ENCODE measurements at regions not wholly inside any gene's neighbourhood (a gene's known extent, or its start where the extent isn't known, plus 50 kb on each side); places are given as distances from the start of the nearest gene placed in this dataset.

DNA sequence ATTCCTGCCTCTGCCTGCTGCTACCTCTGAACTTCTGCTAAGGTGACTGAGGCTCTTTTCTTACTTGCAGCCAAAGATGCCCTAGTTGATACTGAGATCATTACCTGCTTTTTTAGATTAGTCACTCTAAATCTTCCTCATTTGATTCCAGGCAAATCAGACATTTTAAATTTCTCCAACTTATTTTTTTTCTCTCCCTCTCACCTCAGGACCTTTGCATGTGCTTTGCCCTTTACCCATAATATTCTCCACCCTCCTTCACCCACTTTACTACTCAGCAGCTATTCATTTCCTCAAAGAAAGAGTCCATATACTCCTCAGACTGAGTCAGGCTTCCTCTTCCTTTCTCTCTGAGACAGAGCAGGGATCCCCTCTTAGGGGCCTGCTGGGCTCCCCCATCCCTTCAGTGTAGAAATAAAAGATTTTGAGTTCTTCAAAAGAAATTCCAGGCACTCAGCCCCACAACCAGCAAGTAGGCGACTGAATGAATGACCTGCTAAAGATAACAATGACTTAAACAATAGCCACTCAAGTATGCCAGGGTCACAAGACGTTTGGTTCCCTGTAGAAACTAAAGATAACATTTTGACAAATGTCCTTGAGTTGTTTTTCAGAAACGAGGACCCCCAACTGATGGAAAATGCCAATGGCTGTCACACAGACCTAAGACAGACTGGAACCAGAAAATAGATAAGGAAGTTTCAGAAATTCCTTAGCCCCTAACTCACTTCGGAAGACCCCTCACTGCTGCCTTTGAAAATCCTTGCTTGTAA, 104.2 kb downstream of the MTNR1B start:
- DNase-seq, result no peak
- intact Hi-C loops (cut with micrococcal nuclease), result no loop called here

GRCh38 chr11:93074352-93074751, 104.9 kb downstream of the MTNR1B start:
- ATAC-seq (no peak), DNase-seq (no peak)
- intact Hi-C loops (cut with micrococcal nuclease), result no loop called here

More for the DNA sequence above, 104.2 kb downstream of the MTNR1B start:
- no peak for ATAC-seq

DNA sequence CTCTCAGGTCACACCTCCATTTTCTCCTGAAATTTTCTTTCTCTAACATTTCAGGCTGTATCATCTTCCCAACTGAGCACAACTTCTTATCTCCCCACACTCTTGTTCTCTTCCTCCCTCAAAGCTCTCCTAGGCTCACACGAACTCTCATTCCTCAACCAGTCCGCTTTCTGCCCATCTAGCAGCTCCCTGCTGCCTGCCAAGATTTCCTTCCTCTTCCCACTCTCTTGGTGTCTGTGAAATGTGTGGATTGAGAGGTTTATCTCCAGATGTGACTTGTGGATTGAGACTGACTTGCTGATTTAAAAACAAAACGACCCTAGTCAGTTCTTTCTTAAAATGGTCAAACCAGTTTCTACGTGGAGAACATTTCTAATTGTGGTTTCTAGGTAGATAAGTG, 106.3 kb downstream of the MTNR1B start:
- no peak for ATAC-seq
- DNase-seq, result no peak
- intact Hi-C loops (cut with micrococcal nuclease), result no loop called here

- intact Hi-C loops (cut with micrococcal nuclease), result no loop called here
- DNase-seq (no peak), ATAC-seq (no peak)
Measured at GRCh38 chr11:93080146-93080759, 110.8 kb downstream of the MTNR1B start.

DNA sequence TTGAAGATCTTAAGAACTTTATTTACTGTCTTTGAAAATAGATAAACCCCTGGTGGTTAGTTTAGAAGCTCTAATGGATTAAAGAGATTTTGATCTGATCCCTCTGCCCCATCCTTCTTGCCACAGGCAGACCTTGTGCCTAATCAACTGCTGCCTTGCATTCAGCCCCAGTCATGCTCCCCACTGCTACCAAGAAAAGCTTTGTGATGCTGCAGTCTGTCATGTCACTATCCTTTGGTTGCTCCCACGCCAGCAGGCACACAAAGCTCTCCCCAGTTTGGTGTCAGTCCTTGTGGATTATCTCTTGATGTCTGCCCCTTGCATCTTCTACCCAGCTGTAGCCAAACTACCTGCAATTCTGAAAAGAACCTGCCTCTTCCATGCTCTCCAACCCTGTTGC, 112.2 kb downstream of the MTNR1B start:
- no peak for ATAC-seq
- intact Hi-C loops (cut with micrococcal nuclease), result no loop called here
- DNase-seq, result no peak

DNA sequence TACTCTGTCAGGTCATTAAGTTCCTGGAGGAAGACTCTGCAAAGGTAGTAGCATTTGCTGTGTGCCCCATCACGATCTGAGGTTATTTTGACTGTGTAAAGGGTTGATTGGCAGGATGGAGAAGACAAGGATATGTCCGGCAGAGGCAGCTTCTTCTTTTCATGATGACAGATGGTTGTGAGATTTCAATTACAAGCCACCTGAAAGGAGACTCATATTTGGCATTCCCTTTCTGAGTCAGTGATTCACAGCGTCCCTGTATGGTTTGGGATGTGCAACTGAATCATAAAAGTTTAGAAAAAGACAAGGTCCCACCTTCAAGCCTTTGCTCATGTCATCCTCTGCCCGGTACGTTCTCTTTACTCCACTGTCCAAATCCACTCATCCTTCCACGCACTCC, 113.4 kb downstream of the MTNR1B start:
- intact Hi-C loops (cut with micrococcal nuclease), result no loop called here
- ATAC-seq (no peak), DNase-seq (no peak)

DNA sequence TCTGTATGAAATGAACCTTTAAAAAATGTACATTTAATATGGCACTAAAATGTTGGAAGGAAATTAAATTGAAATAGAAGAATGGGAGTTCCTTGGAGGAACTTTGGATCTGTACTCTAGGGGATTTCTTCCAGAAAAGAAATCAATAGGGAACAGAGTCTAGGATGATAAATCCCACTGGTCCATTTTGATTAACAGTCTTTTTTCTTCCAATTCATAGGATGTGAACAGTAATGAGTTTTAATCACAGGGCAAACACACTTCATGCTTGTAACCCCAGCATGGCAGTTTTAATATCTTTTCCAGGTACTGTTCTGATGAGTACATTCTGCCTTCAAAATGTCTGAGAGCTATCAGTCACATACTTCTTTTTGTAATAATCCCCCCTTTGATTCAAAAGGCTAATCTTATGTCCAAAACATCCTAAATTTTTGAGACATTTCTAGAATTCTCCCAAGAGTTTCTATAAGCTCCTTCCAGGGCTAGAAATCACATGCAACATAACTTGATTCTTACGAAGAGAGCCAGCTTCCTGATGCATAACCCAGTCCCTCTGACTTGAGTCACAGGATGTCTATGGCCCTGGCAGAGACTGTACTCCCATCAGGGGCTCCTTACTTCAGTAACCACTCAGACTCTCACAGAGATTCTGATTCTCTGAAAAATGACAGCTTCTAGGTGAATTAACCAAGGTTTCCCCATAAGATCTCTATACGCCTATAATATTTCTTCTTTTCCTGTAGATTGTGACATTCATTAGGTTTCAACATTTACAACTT, 112.9 kb downstream of the SLC36A4 start:
- no peak for DNase-seq
- no peak for ATAC-seq
- intact Hi-C loops (cut with micrococcal nuclease), result no loop called here

DNA sequence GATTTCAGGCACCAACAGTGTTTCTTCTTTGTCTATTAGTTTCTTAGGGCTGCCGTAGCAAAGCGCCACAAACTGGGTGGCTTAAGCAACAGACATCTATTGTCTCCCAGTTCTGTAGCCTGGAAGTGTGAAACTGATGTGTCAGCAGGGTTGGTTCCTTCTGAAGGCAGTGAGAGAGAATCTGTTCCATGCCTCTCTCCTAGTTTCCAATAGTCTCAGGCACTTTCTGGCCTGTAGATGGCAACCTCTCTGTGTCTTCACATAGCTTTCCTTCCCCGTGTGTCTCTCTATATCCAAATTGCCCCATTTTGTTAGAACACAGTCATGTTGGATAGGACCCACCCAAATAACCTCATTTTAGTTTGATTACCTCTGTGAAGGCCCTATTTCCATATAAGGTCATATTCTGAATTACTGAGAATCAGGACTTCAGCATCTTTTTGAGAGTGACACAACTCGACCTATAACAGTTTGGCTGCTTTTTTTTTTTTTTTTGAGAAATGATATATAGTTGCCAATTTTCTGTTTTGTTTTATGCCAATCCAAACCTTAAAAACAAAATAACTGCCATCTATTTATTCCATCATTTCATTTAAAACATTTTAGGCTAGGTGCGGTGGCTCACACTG, 108.2 kb downstream of the SLC36A4 start:
- no peak for DNase-seq
- intact Hi-C loops (cut with micrococcal nuclease), result no loop called here
- peak; percentile 64 for ATAC-seq
